ENCODE measurements at regions not wholly inside any gene's neighbourhood (a gene's known extent, or its start where the extent isn't known, plus 50 kb on each side); places are given as distances from the start of the nearest gene placed in this dataset.
"Not testable (repeated sequence)": the region's sequence is repeated elsewhere in the genome, so short reads cannot be mapped to it uniquely, and the experiment has no call there.

DNA sequence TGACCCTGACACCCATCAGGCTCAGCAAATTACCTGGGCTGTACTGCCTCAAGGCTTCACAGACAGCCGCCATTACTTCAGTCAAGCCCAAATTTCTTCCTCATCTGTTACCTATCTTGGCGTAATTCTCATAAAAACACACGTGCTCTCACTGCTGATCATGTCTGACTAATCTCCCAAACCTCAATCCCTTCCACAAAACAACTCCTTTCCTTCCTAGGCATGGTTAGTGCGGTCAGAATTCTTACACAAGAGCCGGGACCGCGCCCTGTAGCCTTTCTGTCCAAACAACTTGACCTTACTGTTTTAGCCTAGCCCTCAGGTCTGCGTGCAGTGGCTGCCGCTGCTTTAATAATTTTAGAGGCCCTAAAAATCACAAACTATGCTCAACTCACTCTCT is 828.2 kb downstream of the LTN1 start:
- not testable (repeated sequence) for DNase-seq (ENCODE audit: low spot score)

GRCh38 chr21:28162052-28162451 is 830.6 kb downstream of the LTN1 start:
- DNase-seq (ENCODE audit: low spot score): not testable (repeated sequence)

DNA sequence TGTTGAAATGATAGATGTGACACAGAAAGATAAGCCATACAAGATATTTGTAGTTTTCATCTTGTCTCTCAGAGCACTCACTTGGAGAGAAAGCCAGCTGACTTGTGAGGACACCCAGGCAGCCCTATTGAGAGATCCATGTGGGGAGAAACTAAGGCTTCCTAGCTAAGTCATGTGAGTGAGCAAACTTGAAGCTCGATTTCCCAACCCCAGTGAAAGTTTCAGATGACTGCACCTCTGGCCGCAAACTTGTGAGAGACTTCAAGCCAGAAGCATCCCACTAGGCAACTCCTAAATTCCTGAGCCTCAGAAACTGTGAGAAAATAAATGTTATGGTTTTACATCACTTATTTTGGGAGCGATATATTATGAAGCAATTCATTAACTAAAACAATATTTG is 832.3 kb downstream of the LTN1 start:
- no peak for DNase-seq (ENCODE audit: low spot score)

GRCh38 chr21:28159396-28159795 is 833.3 kb downstream of the LTN1 start:
- no peak for DNase-seq (ENCODE audit: low spot score)

GRCh38 chr21:28156590-28156989 is 836.1 kb downstream of the LTN1 start:
- no peak for DNase-seq (ENCODE audit: low spot score)

GRCh38 chr21:28154121-28154520 is 838.6 kb downstream of the LTN1 start:
- no peak for DNase-seq (ENCODE audit: low spot score)

DNA sequence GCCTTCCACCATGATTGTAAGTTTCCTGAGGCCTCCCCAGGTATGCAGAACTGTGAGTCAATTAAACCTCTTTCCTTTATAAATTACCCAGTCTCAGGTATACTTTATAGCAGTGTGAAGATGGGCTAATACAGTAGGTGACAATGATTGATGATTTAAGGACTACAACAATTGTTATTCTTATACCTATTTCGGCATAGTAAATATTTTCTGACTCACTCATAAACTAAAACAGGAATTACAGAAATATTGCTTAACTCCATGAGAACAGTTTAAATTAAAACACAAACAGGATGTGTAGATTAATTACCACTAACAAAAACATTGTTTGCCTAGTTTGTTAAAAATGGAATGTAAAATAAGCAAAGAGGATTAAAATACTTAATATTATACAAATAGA is 839.9 kb downstream of the LTN1 start:
- no peak for DNase-seq (ENCODE audit: low spot score)

- DNase-seq (ENCODE audit: low spot score): no peak
Measured at GRCh38 chr21:28151758-28152157, 840.9 kb downstream of the LTN1 start.

DNA sequence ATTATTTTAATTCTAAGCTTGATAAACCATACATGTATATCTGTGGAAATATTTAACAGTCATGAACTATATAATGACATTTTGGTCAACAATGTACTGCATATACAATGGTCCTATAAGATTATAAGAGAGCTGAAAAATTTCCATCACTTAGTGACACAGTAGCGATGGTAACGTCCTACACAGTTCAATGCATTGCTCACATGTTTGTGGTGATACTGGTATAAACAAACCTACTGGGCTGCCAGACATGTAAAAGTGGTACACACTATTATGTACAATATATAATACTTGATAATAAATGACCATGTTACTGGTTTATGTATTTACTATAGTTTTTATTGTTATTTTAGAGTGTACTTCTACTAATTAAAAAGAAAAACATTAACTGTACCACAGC is 841.9 kb downstream of the LTN1 start:
- no peak for DNase-seq (ENCODE audit: low spot score)

DNA sequence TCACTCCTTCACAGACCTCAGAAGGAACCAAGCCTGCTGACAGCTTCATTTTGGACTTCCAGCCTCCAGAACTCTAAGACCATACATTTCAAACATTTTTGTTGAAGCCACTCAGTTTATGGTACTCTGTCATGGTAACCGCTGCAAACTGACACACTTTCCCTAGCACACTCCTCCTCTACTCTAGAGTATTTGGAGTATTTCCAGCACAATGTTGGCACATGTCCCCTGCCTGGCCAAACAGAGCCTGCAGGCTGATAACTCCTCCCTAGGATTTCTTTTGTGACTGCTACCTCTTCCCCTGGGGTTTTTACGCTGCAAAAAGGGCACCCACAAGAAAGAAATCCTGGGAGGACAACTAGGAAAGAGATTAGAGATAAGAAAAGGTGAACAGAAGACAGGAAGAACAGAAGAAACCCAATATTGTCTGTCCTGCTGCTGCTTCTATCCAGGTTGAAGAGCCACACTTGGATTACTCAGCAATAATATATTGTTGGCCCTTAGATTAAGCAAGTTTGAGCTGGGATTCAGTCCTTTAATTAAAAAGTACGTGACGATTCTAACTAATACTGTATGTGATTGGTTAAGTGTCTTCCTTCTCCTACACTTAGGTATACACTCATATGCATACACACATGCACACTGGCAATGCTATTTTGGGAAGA is 844.1 kb downstream of the LTN1 start:
- DNase-seq (ENCODE audit: low spot score): no peak

DNA sequence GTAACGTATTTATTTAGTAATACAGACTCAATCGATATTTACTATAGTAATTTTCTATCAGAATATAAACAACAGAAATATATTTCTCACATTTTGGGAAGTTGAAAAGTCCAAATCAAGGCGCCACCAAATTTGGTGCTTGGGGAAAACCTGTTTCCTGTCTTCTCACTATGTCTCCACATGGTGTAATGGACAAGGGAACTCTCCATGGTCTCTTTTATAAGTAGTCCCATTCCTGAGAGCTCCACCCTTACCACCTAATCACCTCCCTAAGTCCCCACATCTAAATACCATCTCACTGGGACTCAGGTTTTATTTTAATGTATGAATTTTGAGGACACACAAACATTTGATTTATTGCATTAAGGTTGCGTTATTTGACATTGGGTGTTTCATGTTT is 848.0 kb downstream of the LTN1 start:
- DNase-seq (ENCODE audit: low spot score): no peak

GRCh38 chr21:28144089-28144488 is 848.6 kb downstream of the LTN1 start:
- no peak for DNase-seq (ENCODE audit: low spot score)

DNA sequence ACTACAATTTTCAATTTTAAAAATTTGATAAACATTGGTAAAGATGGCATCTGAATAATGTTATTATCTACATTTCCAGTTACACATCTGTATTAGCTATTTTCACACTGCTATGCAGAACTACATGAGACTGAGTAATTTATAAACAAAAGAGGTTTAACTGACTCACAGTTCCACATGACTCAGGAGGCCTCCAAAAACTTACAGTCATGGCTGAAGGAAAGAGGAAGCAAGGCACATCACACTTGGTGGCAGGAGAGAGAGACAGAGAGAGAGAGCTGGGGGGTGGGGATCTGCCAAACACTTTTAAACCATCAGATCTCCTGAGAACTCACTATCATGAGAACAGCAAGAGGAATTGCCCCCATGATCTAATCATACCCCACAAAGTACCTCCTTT is 850.0 kb downstream of the LTN1 start:
- no peak for DNase-seq (ENCODE audit: low spot score)

- no peak for DNase-seq (ENCODE audit: low spot score)
Measured at GRCh38 chr21:28138272-28138671, 854.4 kb downstream of the LTN1 start.

DNA sequence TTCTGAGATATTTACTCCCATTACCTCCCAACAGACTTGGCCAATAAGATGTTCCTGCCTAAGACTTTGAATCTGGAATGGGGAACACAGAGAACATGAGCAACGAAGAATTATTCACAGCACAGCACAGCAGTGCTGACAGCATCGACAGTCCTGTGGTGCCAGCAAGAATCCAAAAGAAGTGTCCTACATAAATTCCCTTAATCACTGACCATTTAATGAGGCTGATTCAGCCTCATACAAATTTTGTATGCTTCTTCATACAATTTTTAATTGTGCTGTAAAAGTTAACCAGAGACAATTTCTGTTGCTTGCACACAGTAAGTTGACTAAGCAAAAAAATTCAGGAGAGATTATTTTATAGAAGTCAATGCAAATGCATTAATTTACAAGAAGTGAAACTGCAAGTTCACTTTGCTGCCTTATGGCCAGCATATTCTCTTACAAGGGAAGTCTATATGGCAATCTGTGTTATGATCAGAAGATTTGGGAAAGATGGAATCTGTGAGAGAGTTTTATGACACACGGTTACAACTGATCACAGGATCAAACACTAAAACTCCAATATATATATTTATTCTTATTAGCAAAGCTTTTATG is 855.9 kb downstream of the LTN1 start:
- DNase-seq (ENCODE audit: low spot score): no peak

- DNase-seq (ENCODE audit: low spot score): no peak
Measured at GRCh38 chr21:28135646-28136045, 857.0 kb downstream of the LTN1 start.

DNA sequence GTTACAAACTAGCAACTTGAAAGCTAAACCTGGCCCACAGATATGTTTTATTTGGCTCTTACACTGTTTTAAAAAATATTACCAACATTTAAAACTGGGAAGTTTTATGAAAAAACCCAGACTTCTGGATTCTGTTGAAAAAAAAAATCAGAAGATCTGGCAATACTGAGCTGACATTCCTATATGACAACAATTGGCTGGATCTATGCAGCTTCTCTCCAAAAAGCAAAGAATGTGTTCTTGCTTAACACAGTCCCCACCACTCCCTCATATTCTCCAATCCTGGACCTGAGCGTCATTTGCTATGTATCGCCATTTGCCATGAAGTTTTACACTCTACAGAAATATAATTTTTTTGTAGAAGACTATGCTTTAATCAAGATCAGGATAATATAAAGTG is 859.6 kb downstream of the LTN1 start:
- no peak for DNase-seq (ENCODE audit: low spot score)

- DNase-seq (ENCODE audit: low spot score): no peak
Measured at GRCh38 chr21:28132713-28133112, 860.0 kb downstream of the LTN1 start.

DNA sequence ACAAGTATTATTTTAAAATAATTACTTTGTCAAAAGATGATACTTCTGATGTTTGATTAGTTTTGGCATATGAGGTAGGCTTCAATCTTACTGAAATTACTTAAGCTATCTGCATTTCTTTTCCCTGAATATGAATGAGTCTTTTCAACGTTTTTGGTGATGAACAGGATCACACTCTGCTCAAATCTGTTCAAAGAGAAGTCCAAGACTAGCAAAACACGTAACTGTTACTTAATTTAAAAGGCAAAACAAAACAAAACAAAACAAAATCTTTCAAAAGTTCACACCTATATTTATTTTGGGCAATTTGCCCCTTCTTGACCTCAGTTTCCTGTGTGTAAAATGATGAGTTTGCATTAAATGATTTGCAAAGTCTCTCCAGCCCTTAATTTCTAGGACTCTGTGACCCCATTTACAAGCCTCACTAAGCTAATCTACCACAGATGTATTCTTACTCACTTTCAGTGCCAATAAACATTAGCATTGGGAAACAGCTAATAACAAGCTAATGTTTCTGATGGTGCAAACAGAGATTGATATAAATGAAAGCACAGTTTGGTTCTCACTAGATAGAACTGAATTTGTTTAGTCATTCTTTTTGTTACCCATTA is 865.4 kb downstream of the LTN1 start:
- no peak for DNase-seq (ENCODE audit: low spot score)

GRCh38 chr21:28126521-28127174 is 866.0 kb downstream of the LTN1 start:
- no peak for DNase-seq (ENCODE audit: low spot score)

DNA sequence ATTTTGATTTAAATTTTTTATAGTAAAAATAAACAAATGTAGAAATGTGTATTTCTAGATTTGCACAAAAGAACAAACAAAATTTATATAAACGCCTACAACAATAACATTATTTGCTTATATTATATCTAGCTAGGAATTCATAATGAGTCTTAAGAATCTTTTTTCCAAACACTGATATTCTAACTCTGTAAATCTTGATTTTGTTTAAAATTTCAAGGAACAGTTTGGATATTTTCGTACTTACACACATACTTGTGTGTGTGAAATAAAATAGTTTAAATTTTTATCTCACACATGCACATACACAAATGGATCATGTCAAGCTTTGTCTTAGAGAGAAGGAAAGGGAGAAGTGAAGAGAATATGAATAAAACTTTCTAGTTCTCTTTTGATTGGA is 868.1 kb downstream of the LTN1 start:
- no peak for DNase-seq (ENCODE audit: low spot score)

DNA sequence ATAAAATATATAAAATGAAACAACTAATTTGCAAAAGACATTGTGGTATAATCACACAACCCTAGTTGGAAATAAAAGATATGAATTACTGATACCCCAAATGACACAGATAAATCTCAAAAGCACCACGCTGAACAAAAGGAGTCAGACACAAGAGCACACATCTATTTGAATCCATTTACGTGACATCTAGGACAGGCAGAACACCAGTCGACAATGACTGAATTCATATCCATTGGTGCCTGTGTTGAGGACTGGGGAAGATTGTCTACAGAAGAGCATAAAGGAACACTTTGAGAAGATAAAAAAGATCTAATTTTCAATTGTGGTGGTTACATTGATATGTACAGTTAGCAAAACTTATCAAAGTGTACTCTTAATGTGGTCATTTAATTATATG is 874.1 kb downstream of the LTN1 start:
- DNase-seq (ENCODE audit: low spot score): no peak

GRCh38 chr21:28114986-28115385 is 877.7 kb downstream of the LTN1 start:
- DNase-seq (ENCODE audit: low spot score): not testable (repeated sequence)
